GM13976 (cell line): ENCODE measurements at regions not wholly inside any gene's neighbourhood (a gene's known extent, or its start where the extent isn't known, plus 50 kb on each side); places are given as distances from the start of the nearest gene placed in this dataset.

ENCODE experiments used
- DNase-seq: peaks from one replicate; pipeline ENCODE4 v3.0.0; 2012; ENCODE audit warnings: low spot score
- in situ Hi-C: fragments of 300-500 bp; cut with MboI; formaldehyde crosslinking; loops from one replicate; pipeline ENCODE4 v1.12.0; 2022; ENCODE audit warnings: low sequenced_read_pairs, mixed read lengths, inconsistent platforms; ENCODE audit not compliant: unreplicated experiment
- TF ChIP-seq, protein P1 (sequence below): IDR thresholded peaks from 2 replicates; pipeline ENCODE4 v1.5.1; 2012; ENCODE audit warnings: borderline replicate concordance, mild to moderate bottlenecking; ENCODE audit not compliant: insufficient read depth; ENCODE audit errors: extremely low read depth, missing control alignments, control extremely low read depth

DNA sequence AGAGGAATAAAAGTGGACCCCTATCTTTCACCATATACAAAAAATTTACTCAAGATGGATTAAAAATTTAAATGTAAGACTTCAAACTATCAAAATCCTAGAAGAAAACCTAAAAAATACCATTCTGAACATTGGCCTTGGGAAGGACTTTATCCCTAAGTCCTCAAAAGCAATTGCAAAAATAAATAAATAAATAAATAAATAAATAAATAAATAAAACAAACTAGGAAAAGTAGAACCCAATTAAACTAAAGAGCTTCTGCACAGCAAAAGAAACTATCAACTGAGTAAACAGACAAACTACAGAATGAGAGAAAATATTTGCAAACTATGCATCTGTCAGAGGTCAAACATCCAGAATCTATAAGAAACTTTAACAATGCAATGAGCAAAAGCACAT, 874.9 kb upstream of the PCDH20 start:
- no peak for DNase-seq

GRCh38 chr13:62287764-62288163, 872.1 kb upstream of the PCDH20 start:
- no peak for DNase-seq
- TF ChIP-seq, protein P1, sequence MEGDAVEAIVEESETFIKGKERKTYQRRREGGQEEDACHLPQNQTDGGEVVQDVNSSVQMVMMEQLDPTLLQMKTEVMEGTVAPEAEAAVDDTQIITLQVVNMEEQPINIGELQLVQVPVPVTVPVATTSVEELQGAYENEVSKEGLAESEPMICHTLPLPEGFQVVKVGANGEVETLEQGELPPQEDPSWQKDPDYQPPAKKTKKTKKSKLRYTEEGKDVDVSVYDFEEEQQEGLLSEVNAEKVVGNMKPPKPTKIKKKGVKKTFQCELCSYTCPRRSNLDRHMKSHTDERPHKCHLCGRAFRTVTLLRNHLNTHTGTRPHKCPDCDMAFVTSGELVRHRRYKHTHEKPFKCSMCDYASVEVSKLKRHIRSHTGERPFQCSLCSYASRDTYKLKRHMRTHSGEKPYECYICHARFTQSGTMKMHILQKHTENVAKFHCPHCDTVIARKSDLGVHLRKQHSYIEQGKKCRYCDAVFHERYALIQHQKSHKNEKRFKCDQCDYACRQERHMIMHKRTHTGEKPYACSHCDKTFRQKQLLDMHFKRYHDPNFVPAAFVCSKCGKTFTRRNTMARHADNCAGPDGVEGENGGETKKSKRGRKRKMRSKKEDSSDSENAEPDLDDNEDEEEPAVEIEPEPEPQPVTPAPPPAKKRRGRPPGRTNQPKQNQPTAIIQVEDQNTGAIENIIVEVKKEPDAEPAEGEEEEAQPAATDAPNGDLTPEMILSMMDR = no peak
- in situ Hi-C loops = no loop called here

More for the DNA sequence above, 874.9 kb upstream of the PCDH20 start:
- in situ Hi-C loops = no loop called here
- TF ChIP-seq, protein P1 = no peak

DNA sequence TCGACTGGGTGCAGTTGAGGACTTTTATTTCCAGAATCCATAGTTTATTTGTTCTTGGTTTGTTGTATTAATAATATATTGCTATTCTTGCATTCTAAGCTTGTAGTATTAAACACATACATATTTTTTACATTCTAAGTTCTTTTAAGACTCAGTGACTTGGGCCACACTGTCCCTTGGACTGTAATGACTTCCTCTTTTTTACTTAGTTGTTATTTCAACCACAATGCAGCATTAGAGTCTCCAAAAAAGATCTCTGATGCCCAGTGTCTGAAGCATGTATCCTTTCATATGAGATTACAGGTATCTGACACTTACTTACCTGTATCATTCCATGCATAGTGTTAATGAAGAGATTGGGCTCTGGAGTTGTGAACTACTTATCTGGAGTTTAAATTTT, 864.9 kb upstream of the PCDH20 start:
- TF ChIP-seq, protein P1 = no peak
- in situ Hi-C loops = no loop called here
- peak; percentile 2 for DNase-seq

DNA sequence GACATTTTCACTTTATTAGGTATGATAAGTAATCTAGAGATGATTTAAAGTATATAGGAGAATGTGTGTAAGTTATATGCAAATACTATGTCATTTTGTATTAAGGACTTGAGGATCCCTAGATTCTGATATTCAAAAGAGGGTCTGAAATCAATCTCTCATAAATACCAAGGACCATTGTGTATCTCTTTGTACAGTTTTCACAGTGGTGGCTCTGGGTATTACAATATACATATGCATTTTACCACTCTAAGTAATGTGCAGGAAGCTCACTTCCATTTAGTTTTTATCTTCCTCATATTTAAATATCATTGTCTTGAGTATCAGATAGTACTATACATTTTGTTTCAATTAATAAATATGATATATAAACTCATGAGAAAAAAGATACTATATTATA, 862.6 kb upstream of the PCDH20 start:
- DNase-seq = no peak
- in situ Hi-C loops = no loop called here

GRCh38 chr13:62251734-62252133, 836.1 kb upstream of the PCDH20 start:
- in situ Hi-C loops = no loop called here
- no peak for DNase-seq
- TF ChIP-seq, protein P1 = no peak

More for the DNA sequence above, 862.6 kb upstream of the PCDH20 start:
- TF ChIP-seq, protein P1 = no peak

DNA sequence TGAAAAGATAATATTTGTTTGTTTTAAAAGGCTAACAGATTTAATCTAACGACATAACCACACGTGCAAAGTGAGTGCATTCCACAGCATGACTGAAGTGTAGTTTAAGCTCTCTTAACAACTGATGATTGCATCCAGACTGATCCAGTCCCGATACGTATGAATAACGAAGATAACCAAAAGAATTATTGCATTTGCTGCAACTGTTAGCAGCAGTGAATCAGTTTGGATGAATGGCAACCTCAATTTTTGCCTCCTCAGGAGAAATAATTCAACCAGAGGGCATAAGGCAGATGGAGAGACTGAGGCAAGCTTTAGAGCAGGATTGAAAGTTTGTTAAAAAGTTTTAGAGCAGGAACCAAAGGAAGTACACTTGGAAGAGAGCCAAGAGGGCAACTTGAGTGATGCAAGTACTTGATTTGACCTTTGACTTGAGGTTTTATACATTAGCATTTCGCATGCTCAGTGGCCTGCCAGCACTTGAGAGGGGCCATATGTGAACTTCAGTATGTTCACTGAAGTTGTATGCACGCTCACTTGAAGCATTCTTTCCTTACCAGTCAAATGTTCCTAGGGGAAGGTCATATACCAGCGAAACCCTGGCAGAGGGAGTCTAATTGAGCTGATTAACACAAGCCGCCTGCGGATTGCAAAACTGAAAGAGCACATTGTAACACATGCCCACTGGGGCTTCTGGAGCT, 835.0 kb upstream of the PCDH20 start:
- TF ChIP-seq, protein P1 = no peak
- in situ Hi-C loops = no loop called here
- DNase-seq = no peak

- DNase-seq = no peak
- in situ Hi-C loops = no loop called here
- TF ChIP-seq, protein P1 = no peak
Observed at GRCh38 chr13:62246581-62246980, 830.9 kb upstream of the PCDH20 start.
